HG03571 (cell line): ENCODE measurements at regions not wholly inside any gene's neighbourhood (a gene's known extent, or its start where the extent isn't known, plus 50 kb on each side); places are given as distances from the start of the nearest gene placed in this dataset.
"Not testable (repeated sequence)": the region's sequence is repeated elsewhere in the genome, so short reads cannot be mapped to it uniquely, and the experiment has no call there.

Source experiments
- ATAC-seq: cut with Tn5 transposase; IDR thresholded peaks from one replicate; pipeline ENCODE4 v1.9.1; 2021; ENCODE audit not compliant: unreplicated experiment

GRCh38 chr13:73536865-73537264, 478.1 kb downstream of the KLF5 start:
- ATAC-seq: no peak

- no peak for ATAC-seq
Observed at GRCh38 chr13:73535341-73535740, 476.5 kb downstream of the KLF5 start.

GRCh38 chr13:73532987-73533510, 474.2 kb downstream of the KLF5 start:
- no peak for ATAC-seq

- no peak for ATAC-seq
Observed at GRCh38 chr13:73532582-73532981, 473.8 kb downstream of the KLF5 start.

GRCh38 chr13:73531014-73531413, 472.2 kb downstream of the KLF5 start:
- no peak for ATAC-seq

- ATAC-seq: no peak
Observed at GRCh38 chr13:73522937-73523336, 464.1 kb downstream of the KLF5 start.

- ATAC-seq: no peak
Observed at GRCh38 chr13:73521985-73522524, 463.2 kb downstream of the KLF5 start.

GRCh38 chr13:73521290-73521624, 462.5 kb downstream of the KLF5 start:
- ATAC-seq: no peak

GRCh38 chr13:73520566-73521289, 461.9 kb downstream of the KLF5 start:
- no peak for ATAC-seq

GRCh38 chr13:73520135-73520534, 461.3 kb downstream of the KLF5 start:
- not testable (repeated sequence) for ATAC-seq

- no peak for ATAC-seq
Observed at GRCh38 chr13:73519396-73520116, 460.8 kb downstream of the KLF5 start.

GRCh38 chr13:73517766-73518165, 459.0 kb downstream of the KLF5 start:
- no peak for ATAC-seq

GRCh38 chr13:73516731-73517130, 457.9 kb downstream of the KLF5 start:
- no peak for ATAC-seq

- no peak for ATAC-seq
Observed at GRCh38 chr13:73514208-73514607, 455.4 kb downstream of the KLF5 start.

GRCh38 chr13:73513751-73514150, 454.9 kb downstream of the KLF5 start:
- no peak for ATAC-seq

GRCh38 chr13:73508841-73509240, 450.0 kb downstream of the KLF5 start:
- no peak for ATAC-seq

- no peak for ATAC-seq
Observed at GRCh38 chr13:73505376-73505890, 446.6 kb downstream of the KLF5 start.

GRCh38 chr13:73499695-73500094, 440.9 kb downstream of the KLF5 start:
- ATAC-seq: no peak

GRCh38 chr13:73497430-73497829, 438.6 kb downstream of the KLF5 start:
- ATAC-seq: no peak

- ATAC-seq: no peak
Observed at GRCh38 chr13:73496711-73497110, 437.9 kb downstream of the KLF5 start.

- no peak for ATAC-seq
Observed at GRCh38 chr13:73492811-73493210, 434.0 kb downstream of the KLF5 start.

- no peak for ATAC-seq
Observed at GRCh38 chr13:73482556-73482955, 423.8 kb downstream of the KLF5 start.
